ENCODE measurements at regions not wholly inside any gene's neighbourhood (a gene's known extent, or its start where the extent isn't known, plus 50 kb on each side); places are given as distances from the start of the nearest gene placed in this dataset.
"Not testable (repeated sequence)": the region's sequence is repeated elsewhere in the genome, so short reads cannot be mapped to it uniquely, and the experiment has no call there.

DNA sequence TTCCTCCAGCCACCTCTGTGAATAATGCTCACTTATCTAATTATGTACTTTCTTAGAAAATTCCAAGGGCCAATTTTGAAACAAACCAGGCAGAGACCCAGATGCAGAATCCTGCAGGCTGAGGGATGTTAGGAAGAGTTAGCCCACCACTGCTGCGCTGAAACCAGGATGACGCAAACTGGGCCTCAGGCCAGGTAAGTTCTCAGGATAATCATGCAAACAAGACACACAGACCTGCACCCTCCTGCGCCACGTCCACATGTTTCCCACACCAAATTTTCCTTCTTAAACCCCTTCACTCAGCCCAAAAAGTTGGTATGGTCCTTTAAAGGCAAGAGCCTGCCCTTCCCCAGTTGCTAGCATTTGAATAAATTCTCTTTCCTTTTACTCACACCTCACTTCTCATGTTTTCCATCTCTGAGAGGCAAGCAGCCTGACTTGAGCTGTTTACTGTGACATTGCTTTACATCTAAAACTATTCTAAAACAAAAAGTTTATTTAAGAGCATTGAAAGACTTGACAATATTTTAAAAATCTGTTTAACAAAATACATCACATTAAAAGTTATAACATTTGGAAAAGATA, 887.1 kb downstream of the LRRIQ3 start:
- no peak overlapping the region for H2BK12ac ChIP-seq (ENCODE audit: low read length)
- no peaks in the 10 kb centered on the region for H3K79me2 ChIP-seq (ENCODE audit: control insufficient read depth, insufficient read depth, low read length, poor library complexity)
- H3K27ac ChIP-seq (ENCODE audit: low read depth, low read length) = no peak overlapping the region
- H3K9ac ChIP-seq (ENCODE audit: low read length) = no peak overlapping the region
- H2BK5ac ChIP-seq (ENCODE audit: low read depth, low read length, poor library complexity) = no peak overlapping the region
- no peak overlapping the region for H3K18ac ChIP-seq (ENCODE audit: low read length)
- no peak overlapping the region for H2BK120ac ChIP-seq (ENCODE audit: insufficient read depth, low read length, poor library complexity)
- H2AK5ac ChIP-seq (ENCODE audit: low read length) = no peak overlapping the region
- no peaks in the 10 kb centered on the region for H3K9me3 ChIP-seq (ENCODE audit: insufficient read depth, low read depth, low read length)
- DNase-seq = no peak
- H3K79me1 ChIP-seq (ENCODE audit: low read length) = no peaks in the 10 kb centered on the region
- no peak overlapping the region for H3K4me2 ChIP-seq (ENCODE audit: low read length)
- no peak overlapping the region for H4K12ac ChIP-seq (ENCODE audit: low read depth, low read length)
- H3K27me3 ChIP-seq (ENCODE audit: insufficient read depth, low read length) = no peaks in the 10 kb centered on the region
- no peak overlapping the region for H4K91ac ChIP-seq (ENCODE audit: low read depth, low read length)
- no peak overlapping the region for H3K14ac ChIP-seq (ENCODE audit: low read length)
- H3K4me3 ChIP-seq (ENCODE audit: low read depth, low read length) = no peak overlapping the region
- no peak overlapping the region for H2AFZ ChIP-seq (ENCODE audit: insufficient read depth, low read length, poor library complexity)
- H3K23ac ChIP-seq (ENCODE audit: low read length) = no peak overlapping the region
- WGBS (ENCODE audit: extremely low coverage, insufficient coverage, insufficient read length) = no CpG with 5 or more reads among the region's 4 CpGs
- H3K4me1 ChIP-seq (ENCODE audit: control insufficient read depth in 1 of 2, insufficient read depth in 2 of 2, low read length in 2 of 2) = no peaks in the 10 kb centered on the region
- H3K4ac ChIP-seq (ENCODE audit: low read depth, low read length) = no peak overlapping the region
- no peaks in the 10 kb centered on the region for H3K36me3 ChIP-seq (ENCODE audit: control insufficient read depth in 1 of 2, insufficient read depth in 2 of 2, low read length in 2 of 2)
- no peak overlapping the region for H4K8ac ChIP-seq (ENCODE audit: low read depth, low read length)

DNA sequence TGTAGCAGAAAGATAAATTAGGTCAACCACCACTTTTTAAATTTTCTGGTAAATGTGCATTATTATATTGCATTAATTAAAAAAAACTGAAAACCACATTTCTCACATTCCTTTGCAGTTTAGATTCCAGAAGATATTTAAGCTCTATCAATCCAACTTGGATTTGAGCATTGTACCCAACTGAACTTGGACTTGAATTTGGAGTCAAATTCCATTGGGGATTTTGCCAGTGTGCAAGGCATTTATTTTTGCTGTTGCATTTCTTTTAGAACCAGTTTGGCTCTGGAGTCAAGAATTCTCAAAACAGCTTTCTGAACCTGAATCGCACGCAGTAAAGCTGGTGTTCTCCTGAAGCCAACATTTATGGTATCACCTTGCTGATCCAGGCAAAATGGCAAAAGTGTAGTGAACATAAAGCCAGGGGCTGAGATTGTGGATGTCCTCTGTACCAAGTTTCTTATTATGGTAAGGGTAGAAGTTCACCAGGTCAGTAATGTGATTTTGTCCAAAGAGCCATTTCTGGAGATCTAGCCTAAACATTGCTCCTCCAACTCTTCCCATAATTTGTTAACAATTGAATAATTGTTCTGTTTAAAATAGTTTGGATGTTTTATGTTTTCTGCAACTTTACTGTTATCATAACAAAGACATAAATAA, 890.9 kb downstream of the LRRIQ3 start:
- no peaks in the 10 kb centered on the region for H3K9me3 ChIP-seq (ENCODE audit: insufficient read depth, low read depth, low read length)
- H3K4me1 ChIP-seq (ENCODE audit: control insufficient read depth in 1 of 2, insufficient read depth in 2 of 2, low read length in 2 of 2) = no peaks in the 10 kb centered on the region
- no peak overlapping the region for H3K9ac ChIP-seq (ENCODE audit: low read length)
- DNase-seq = no peak
- H3K4me3 ChIP-seq (ENCODE audit: low read depth, low read length) = no peak overlapping the region
- no peak overlapping the region for H3K23ac ChIP-seq (ENCODE audit: low read length)
- H2BK5ac ChIP-seq (ENCODE audit: low read depth, low read length, poor library complexity) = no peak overlapping the region
- H2AFZ ChIP-seq (ENCODE audit: insufficient read depth, low read length, poor library complexity) = no peak overlapping the region
- H3K14ac ChIP-seq (ENCODE audit: low read length) = no peak overlapping the region
- H2BK12ac ChIP-seq (ENCODE audit: low read length) = no peak overlapping the region
- H4K91ac ChIP-seq (ENCODE audit: low read depth, low read length) = no peak overlapping the region
- H2BK120ac ChIP-seq (ENCODE audit: insufficient read depth, low read length, poor library complexity) = no peak overlapping the region
- H4K8ac ChIP-seq (ENCODE audit: low read depth, low read length) = no peak overlapping the region
- no peak overlapping the region for H2AK5ac ChIP-seq (ENCODE audit: low read length)
- H3K27ac ChIP-seq (ENCODE audit: low read depth, low read length) = no peak overlapping the region
- no peak overlapping the region for H3K4me2 ChIP-seq (ENCODE audit: low read length)
- H3K4ac ChIP-seq (ENCODE audit: low read depth, low read length) = no peak overlapping the region
- H3K18ac ChIP-seq (ENCODE audit: low read length) = no peak overlapping the region
- no peaks in the 10 kb centered on the region for H3K27me3 ChIP-seq (ENCODE audit: insufficient read depth, low read length)
- H4K12ac ChIP-seq (ENCODE audit: low read depth, low read length) = no peak overlapping the region
- no peaks in the 10 kb centered on the region for H3K79me2 ChIP-seq (ENCODE audit: control insufficient read depth, insufficient read depth, low read length, poor library complexity)
- WGBS (ENCODE audit: extremely low coverage, insufficient coverage, insufficient read length) = no CpG with 5 or more reads among the region's 2 CpGs
- H3K79me1 ChIP-seq (ENCODE audit: low read length) = no peaks in the 10 kb centered on the region
- no peaks in the 10 kb centered on the region for H3K36me3 ChIP-seq (ENCODE audit: control insufficient read depth in 1 of 2, insufficient read depth in 2 of 2, low read length in 2 of 2)

DNA sequence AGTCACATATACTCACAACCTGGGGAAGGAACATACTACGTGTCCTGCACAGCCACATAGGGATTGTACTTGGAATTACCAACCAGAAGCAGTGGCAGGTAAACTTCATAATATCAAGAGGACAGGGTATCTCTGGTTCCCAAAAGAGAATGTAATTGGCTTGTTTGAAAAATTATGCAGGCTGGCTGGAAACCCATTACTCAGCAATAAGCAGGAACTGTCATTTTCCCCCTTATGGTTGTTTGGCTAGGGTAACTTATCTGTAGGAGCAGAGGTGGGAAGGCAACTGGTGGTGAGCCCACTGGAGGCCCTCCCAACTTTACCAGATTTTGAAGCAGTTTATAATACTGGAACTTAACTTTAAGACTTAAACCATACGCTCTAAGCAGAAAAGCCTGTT, 924.1 kb downstream of the LRRIQ3 start:
- no peak overlapping the region for H2AFZ ChIP-seq (ENCODE audit: insufficient read depth, low read length, poor library complexity)

DNA sequence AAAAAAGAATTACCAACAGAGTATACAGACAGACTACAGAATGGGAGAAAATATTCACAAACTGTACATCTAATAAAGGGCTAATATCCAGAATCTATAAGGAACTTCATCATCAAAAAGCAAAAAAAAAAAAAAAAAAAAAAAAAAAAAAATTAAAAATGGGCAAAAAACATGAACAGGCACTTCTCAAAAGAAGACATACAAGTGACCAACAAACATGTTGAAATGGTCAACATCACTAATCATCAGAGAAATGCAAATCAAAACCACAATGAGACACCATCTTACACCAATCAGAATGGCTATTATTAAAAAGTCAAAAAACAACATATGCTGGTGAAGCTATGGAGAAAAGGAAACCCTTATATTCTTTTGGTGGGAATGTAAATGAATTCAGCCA, 952.8 kb downstream of the LRRIQ3 start:
- H2AFZ ChIP-seq (ENCODE audit: insufficient read depth, low read length, poor library complexity); H4K8ac ChIP-seq (ENCODE audit: low read depth, low read length); H4K12ac ChIP-seq (ENCODE audit: low read depth, low read length); H2BK5ac ChIP-seq (ENCODE audit: low read depth, low read length, poor library complexity); H3K27me3 ChIP-seq (ENCODE audit: insufficient read depth, low read length); H2AK5ac ChIP-seq (ENCODE audit: low read length); H3K79me1 ChIP-seq (ENCODE audit: low read length); H2BK12ac ChIP-seq (ENCODE audit: low read length); H3K14ac ChIP-seq (ENCODE audit: low read length); DNase-seq; H3K4me3 ChIP-seq (ENCODE audit: low read depth, low read length); H3K79me2 ChIP-seq (ENCODE audit: control insufficient read depth, insufficient read depth, low read length, poor library complexity); H3K18ac ChIP-seq (ENCODE audit: low read length); H2BK120ac ChIP-seq (ENCODE audit: insufficient read depth, low read length, poor library complexity); H3K9ac ChIP-seq (ENCODE audit: low read length); H3K4me2 ChIP-seq (ENCODE audit: low read length); H3K9me3 ChIP-seq (ENCODE audit: insufficient read depth, low read depth, low read length); H3K27ac ChIP-seq (ENCODE audit: low read depth, low read length); H4K91ac ChIP-seq (ENCODE audit: low read depth, low read length); H3K4ac ChIP-seq (ENCODE audit: low read depth, low read length); H3K4me1 ChIP-seq (ENCODE audit: control insufficient read depth in 1 of 2, insufficient read depth in 2 of 2, low read length in 2 of 2); H3K23ac ChIP-seq (ENCODE audit: low read length); H3K36me3 ChIP-seq (ENCODE audit: control insufficient read depth in 1 of 2, insufficient read depth in 2 of 2, low read length in 2 of 2): not testable (repeated sequence)

More for the DNA sequence above, 924.1 kb downstream of the LRRIQ3 start:
- no CpG with 5 or more reads among the region's 2 CpGs for WGBS (ENCODE audit: extremely low coverage, insufficient coverage, insufficient read length)
- Histone ChIP-seq H3K18ac (ENCODE audit: low read length) (no peak overlapping the region), H3K4me2 (ENCODE audit: low read length) (no peak overlapping the region), H3K9me3 (ENCODE audit: insufficient read depth, low read depth, low read length) (peaks cover 6% of the 10 kb centered on the region), H3K4ac (ENCODE audit: low read depth, low read length) (no peak overlapping the region), H2BK5ac (ENCODE audit: low read depth, low read length, poor library complexity) (no peak overlapping the region), H3K27ac (ENCODE audit: low read depth, low read length) (no peak overlapping the region), H4K12ac (ENCODE audit: low read depth, low read length) (no peak overlapping the region), H2BK12ac (ENCODE audit: low read length) (no peak overlapping the region), H2BK120ac (ENCODE audit: insufficient read depth, low read length, poor library complexity) (no peak overlapping the region), H3K14ac (ENCODE audit: low read length) (no peak overlapping the region), H3K4me3 (ENCODE audit: low read depth, low read length) (no peak overlapping the region), H3K4me1 (ENCODE audit: control insufficient read depth in 1 of 2, insufficient read depth in 2 of 2, low read length in 2 of 2) (no peaks in the 10 kb centered on the region), H3K79me2 (ENCODE audit: control insufficient read depth, insufficient read depth, low read length, poor library complexity) (no peaks in the 10 kb centered on the region), H4K91ac (ENCODE audit: low read depth, low read length) (no peak overlapping the region), H3K79me1 (ENCODE audit: low read length) (no peaks in the 10 kb centered on the region), H3K27me3 (ENCODE audit: insufficient read depth, low read length) (no peaks in the 10 kb centered on the region), H4K8ac (ENCODE audit: low read depth, low read length) (no peak overlapping the region), H3K9ac (ENCODE audit: low read length) (no peak overlapping the region), H3K36me3 (ENCODE audit: control insufficient read depth in 1 of 2, insufficient read depth in 2 of 2, low read length in 2 of 2) (no peaks in the 10 kb centered on the region), H3K23ac (ENCODE audit: low read length) (no peak overlapping the region), H2AK5ac (ENCODE audit: low read length) (no peak overlapping the region)
- DNase-seq = no peak
